HAP-1 (cell line): ENCODE measurements at regions not wholly inside any gene's neighbourhood (a gene's known extent, or its start where the extent isn't known, plus 50 kb on each side); places are given as distances from the start of the nearest gene placed in this dataset.
A peak's percentile ranks its signal among the peaks of the same experiment; 100 is the strongest.

Source experiments
- DNase-seq, 2 experiments: peaks; one replicate each; pipeline ENCODE4 v3.0.0-alpha.2; 2016 to 2020; ENCODE audit warnings: low spot score in 2 of 2
- H3K27me3 ChIP-seq: fragments of 250-450 bp; sonication (Bioruptor Pico); 2 replicates; pipeline ENCODE4 v1.5.1; 2020; ENCODE audit warnings: low read depth, mild to moderate bottlenecking, moderate library complexity
- H3K36me3 ChIP-seq: fragments of 250-450 bp; sonication (Bioruptor Pico); replicated peaks from 2 replicates; pipeline ENCODE4 v1.5.1; 2020; ENCODE audit warnings: mild to moderate bottlenecking
- H3K4me1 ChIP-seq: fragments of 250-450 bp; sonication (Bioruptor Pico); 2 replicates; pipeline ENCODE4 v1.5.1; 2020; ENCODE audit warnings: mild to moderate bottlenecking
- H3K4me3 ChIP-seq: fragments of 250-450 bp; sonication (Bioruptor Pico); 2 replicates; pipeline ENCODE4 v1.5.1; 2020; ENCODE audit warnings: mild to moderate bottlenecking, moderate library complexity
- H3K9me3 ChIP-seq: fragments of 250-450 bp; sonication (Bioruptor Pico); 2 replicates; pipeline ENCODE4 v1.5.1; 2020; ENCODE audit warnings: mild to moderate bottlenecking, moderate library complexity
- in situ Hi-C: fragments of 300-500 bp; cut with MboI; formaldehyde crosslinking; loops from 3 replicates; pipeline ENCODE4 v1.14.3; 2020; ENCODE audit warnings: low sequenced_read_pairs, inconsistent platforms, mixed read lengths

DNA sequence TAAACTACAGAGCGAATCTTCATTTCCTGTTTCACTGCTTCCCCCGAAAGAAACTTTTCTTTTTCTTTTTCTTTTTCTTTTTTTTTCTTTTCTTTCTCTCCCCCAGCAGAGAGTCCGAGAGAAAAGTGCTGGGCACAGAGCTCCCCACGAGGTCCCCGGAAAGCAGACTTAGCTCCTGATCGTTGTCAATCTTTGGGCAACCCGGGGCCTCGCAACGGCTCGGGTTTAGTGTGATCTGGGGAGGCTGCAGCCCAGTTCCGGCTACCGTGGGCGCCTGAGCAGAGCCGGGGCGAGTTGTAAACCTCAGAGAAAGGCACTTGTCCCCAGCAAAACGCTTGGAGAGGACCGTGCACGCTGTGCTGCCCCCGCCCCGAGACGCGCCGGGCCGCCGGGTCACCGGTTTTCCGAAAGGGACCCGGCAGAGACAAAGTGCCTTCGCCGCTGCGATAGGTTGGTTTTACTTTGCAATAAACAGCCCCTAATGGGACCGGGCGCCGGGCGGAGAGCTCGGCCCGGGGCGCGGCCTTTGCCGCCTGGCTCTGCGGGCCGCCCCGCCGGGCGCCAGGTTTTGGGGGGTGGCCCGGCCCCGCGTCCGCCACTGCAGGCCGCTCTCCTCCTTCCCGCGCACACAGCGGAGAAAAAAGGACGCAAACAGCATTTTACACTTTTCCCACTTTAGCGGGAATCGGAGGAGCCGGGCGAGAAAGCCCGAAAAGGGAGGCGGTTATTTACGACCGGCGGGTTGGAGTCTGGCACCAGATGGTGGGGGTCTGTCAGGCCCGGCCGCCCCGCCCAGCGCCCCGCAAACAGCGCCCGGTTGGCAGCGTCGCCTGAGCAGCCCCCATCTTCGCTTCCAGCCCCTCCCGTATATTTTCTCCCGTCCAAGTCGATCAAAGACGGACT lies 136.0 kb downstream of the INSIG2 start:
- in situ Hi-C loops: no loop called here
- Histone ChIP-seq H3K9me3 (no peaks in the 10 kb centered on the region), H3K27me3 (no peaks in the 10 kb centered on the region; the same call in none of the 2 replicates), H3K36me3 (no peaks in the 10 kb centered on the region), H3K4me3 (peak overlapping the region; percentile 12), H3K4me1 (peaks cover 12% of the 10 kb centered on the region)
- peak in 1 of 2 experiments; percentile 46 for DNase-seq

DNA sequence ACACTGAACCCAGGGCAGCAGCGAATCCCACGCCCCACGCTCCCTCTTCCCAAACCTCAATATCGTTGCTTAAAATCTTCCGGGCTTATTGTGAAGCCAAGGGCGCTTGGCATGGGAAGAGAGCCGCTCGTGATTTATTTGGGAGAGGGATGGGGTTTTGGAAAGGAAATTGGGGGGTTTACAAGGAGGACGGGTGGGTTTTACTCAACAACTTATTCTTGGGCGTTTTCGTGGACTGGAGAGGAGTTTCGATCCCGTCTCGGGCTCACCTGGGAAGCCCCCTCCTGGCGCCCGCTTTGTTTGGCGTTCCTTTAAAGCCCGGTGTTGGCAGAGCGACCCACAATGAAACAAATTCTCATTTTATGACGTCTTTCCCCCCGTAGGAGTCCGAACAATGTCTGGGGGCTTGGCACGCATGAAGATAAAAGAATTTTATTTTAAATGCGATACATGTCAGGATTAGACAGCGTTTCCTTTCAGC lies 135.3 kb downstream of the INSIG2 start:
- Histone ChIP-seq H3K4me1 (peaks cover 12% of the 10 kb centered on the region), H3K36me3 (no peaks in the 10 kb centered on the region), H3K27me3 (no peaks in the 10 kb centered on the region; the same call in none of the 2 replicates), H3K4me3 (peak overlapping the region; percentile 12), H3K9me3 (no peaks in the 10 kb centered on the region)
- in situ Hi-C loops: no loop called here
- DNase-seq: no peak

DNA sequence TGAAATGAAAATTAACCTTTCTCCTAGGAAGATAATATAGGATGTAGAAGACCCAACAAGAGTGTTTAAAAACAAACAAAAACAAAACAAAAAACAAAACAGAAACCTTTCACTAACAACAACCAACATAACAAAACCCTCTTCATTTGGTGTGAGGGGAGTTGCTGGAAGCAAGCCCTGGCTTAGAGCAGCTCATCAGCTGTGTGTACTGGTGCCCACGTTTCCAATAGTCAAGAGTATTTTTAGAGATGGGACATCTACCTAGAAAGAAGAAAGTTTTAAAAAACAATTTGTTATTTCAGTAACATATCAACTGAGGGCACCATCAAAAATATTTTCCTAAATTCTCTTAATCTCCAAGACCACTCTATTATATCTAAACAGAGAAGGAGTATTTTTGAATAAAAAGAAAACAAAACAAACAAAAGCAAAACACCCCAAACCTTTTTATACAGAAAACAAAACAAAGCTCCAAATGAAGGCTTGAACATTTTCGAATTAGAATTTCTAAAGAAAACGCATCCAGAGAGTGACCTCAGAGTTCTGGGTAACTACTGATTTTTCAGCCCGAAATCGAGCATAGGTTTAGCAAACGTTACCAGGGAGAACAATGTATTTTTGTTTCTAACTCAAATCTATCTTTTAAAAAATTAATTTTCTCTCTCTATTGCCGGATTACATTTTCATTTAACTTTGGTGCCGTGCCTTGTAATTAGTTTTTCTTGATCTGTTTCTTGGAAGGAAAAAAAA lies 134.6 kb downstream of the INSIG2 start:
- H3K36me3 ChIP-seq: no peaks in the 10 kb centered on the region
- H3K9me3 ChIP-seq: no peaks in the 10 kb centered on the region
- H3K27me3 ChIP-seq: peaks cover 3% of the 10 kb centered on the region
- H3K4me3 ChIP-seq: no peak overlapping the region
- in situ Hi-C loops: no loop called here
- H3K4me1 ChIP-seq: peaks cover 12% of the 10 kb centered on the region
- no peak for DNase-seq

DNA sequence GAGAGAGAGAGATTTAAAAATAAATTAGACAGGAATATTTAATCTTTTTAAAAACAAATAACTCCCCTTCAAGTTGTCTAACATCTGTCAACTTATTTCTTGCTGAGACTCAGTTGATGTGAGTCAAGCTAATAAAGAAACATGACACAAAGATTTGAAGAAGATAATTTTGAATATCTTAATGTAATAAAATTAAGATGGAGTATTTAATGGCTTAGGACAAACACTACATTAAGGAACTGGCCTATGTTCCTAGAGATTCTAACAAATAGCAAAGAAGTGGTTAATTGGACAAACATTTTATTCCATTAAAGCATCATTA lies 134.0 kb downstream of the INSIG2 start:
- in situ Hi-C loops: no loop called here
- Histone ChIP-seq H3K4me3 (no peak overlapping the region), H3K36me3 (no peaks in the 10 kb centered on the region), H3K27me3 (peaks cover 9% of the 10 kb centered on the region), H3K4me1 (peaks cover 12% of the 10 kb centered on the region), H3K9me3 (no peaks in the 10 kb centered on the region)
- no peak for DNase-seq

DNA sequence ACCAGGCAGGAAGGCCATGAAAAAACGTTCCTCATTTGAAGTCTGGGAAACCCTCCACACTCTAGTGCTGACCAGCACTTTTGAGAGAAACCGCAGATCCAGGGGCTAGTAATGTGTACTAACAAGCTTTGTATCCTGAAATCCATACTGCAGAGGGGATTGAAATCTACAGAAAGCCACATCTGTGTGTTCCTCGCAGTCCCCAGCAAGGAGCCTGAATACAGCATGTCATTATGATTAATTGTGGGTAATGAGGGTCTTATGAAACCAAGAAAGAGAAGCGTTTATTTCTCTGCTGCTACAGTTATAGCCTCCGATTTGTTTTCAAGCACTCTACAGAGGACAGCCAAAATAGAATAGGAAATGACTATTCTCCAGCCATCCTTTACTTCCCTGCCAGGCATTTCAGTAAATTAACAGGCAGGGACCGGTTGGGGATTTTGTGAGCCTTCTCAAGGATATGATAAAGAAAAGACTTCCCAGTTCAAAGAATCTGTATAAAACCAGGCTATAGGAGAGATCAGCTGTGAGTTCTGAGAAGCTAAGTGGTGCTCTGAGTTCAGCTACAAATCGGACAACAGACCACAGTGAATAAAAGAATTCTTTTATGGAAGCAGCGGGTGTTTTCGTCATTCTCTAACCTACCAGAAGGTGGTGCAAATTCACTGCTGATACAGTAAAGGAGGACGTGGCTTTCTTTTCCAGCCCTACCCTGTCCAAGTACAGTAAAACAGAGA lies 133.4 kb downstream of the INSIG2 start:
- DNase-seq: peak; percentile 70 to 85
- in situ Hi-C loops: no loop called here
- Histone ChIP-seq H3K4me3 (no peak overlapping the region), H3K4me1 (peaks cover 12% of the 10 kb centered on the region), H3K36me3 (no peaks in the 10 kb centered on the region), H3K9me3 (no peaks in the 10 kb centered on the region), H3K27me3 (peaks cover 12% of the 10 kb centered on the region)

DNA sequence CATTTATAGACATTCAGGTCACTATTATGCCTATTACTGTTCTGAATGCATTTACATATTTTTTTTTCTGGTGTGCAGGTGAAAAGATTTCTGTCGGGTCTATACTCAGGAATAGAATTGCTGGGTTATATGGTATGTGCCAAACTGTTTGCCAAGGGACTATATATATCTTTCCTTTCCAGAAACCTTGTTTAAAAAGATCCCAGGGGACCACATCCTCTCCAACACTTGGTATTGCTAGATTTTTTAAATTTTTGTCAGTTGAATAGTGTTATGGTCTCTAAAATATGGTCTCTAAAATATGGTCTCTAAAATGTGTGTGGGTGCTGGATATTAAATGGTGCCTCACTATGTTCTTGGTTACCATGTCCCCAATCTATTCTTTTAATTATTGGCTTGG lies 131.3 kb downstream of the INSIG2 start:
- peaks cover 12% of the 10 kb centered on the region for H3K27me3 ChIP-seq
- no peak for DNase-seq
- no peaks in the 10 kb centered on the region for H3K36me3 ChIP-seq
- no peaks in the 10 kb centered on the region for H3K9me3 ChIP-seq
- in situ Hi-C loops: no loop called here
- H3K4me1 ChIP-seq: peaks cover 12% of the 10 kb centered on the region
- H3K4me3 ChIP-seq: no peak overlapping the region

DNA sequence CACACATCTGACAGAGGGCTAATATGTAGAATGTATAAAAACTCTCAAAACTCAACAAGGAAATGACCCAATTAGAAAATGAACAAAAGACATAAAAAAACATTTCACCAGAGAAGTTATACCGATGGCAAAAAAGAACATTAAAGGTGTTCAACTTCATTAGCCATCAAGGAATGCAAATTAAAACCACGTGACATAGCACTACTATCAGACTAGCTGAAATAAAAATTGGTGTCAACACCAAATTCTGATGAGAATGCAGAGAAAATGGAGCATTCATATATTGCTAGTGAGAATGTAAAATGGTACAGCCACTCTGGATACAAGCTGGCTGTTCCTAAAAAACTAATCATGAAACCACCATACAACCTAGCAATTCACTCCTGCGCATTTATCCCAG lies 128.0 kb downstream of the INSIG2 start:
- DNase-seq: no peak
- no peak overlapping the region for H3K4me3 ChIP-seq
- no peaks in the 10 kb centered on the region for H3K4me1 ChIP-seq
- H3K9me3 ChIP-seq: no peaks in the 10 kb centered on the region
- in situ Hi-C loops: no loop called here
- peaks cover 12% of the 10 kb centered on the region for H3K27me3 ChIP-seq
- no peaks in the 10 kb centered on the region for H3K36me3 ChIP-seq

DNA sequence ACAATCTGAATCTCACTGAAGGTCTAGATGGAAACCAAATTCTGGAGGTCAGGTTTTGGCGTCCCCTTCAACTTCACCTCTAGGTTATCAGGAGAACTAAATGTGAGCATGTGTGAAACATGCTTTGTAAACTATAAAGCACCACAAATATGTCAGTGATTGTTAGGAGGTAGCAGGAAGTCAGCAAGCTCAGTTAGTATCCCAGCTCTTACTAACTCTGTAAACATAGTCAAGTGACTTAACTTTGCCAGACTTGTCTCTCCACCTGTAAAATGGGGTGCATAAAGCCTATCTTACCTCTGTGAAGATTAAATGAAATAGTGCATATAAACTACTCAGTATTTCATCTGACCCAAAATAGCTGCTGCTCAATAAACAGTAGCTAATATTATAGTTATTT lies 121.5 kb downstream of the INSIG2 start:
- no peaks in the 10 kb centered on the region for H3K36me3 ChIP-seq
- no peaks in the 10 kb centered on the region for H3K4me1 ChIP-seq
- H3K4me3 ChIP-seq: no peak overlapping the region
- in situ Hi-C loops: loop anchor here (10.0 kb wide), 1 partner anchor 655 kb away; no protein-coding TSS in a partner anchor
- DNase-seq: no peak
- H3K9me3 ChIP-seq: no peaks in the 10 kb centered on the region
- no peaks in the 10 kb centered on the region for H3K27me3 ChIP-seq

DNA sequence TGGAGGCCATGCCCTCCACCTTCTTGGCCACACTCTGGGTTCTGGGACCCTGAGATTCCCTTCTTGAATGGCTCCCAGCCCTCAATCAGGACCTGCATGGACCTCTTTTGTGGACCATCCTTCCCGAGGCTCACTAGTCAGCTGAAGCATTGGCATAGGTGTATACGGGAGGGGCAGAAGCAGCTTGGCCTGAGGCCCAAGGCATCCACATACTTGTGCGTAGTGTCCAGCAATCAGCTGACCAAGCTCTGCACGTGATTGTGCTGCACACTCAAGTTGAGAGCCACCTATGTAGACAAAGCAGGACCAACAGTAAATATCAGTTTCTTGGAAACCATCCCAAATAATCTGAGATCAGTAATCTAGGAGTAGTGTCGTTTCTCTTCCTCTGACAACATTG lies 119.6 kb downstream of the INSIG2 start:
- in situ Hi-C loops: loop anchor here (10.0 kb wide), 1 partner anchor 657 kb away; no protein-coding TSS in a partner anchor

DNA sequence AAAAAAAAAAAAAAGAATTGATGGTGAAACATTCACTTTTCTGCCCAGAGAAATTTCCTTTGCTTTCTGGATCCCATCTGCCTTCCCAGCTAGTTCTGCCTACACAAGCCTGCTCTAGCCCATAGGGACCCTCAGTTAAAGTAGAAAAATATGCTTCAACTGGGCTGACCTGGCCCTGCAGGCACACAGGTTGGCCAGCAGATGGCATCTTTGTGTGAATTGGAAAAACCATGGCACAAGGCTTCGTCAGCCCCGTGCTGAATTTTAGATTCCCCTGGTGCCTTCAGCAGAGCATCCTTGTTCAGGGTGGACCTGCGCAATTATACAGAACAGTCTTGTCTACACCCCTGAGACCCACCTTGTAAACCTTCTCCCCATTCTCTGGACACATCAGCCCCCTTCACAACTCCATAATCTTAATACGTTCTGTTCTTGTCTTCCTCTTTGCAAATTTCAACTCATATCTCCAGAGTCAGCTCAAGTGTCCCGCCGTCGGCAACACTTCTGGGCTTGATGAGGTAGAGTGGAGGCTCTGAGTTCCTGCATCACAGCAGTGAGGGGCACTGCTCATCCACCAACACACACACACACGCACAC lies 114.5 kb downstream of the INSIG2 start:
- in situ Hi-C loops: loop anchor here (10.0 kb wide), 1 partner anchor 662 kb away; no protein-coding TSS in a partner anchor
- no peaks in the 10 kb centered on the region for H3K36me3 ChIP-seq
- DNase-seq: peak; percentile 37 to 72

More for the DNA sequence above, 119.6 kb downstream of the INSIG2 start:
- no peak for DNase-seq
- H3K4me3 ChIP-seq: no peak overlapping the region
- no peaks in the 10 kb centered on the region for H3K9me3 ChIP-seq
- no peaks in the 10 kb centered on the region for H3K36me3 ChIP-seq
- H3K4me1 ChIP-seq: no peaks in the 10 kb centered on the region
- 0 out of 2 replicates have a peak, but pooled peaks cover 3% of the 10 kb centered on the region for H3K27me3 ChIP-seq

DNA sequence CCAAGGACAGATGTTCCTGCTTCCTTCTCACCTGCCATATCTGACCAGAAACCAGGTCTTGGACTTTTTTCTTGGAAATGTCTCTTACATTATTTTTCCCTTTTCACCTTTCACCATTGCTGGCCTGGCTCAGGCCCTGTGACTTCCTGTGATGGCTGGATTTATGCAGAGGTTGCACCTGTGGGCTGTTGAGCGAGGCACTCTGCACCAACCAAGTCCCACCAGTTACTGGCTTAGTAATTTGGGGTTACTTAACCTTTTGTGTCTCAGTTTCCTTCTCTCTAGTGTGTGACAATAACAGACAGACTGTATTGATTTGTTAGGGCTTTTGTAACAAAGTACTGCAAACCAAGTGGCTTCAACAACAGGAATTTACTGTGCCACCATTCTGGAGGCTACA lies 110.0 kb downstream of the INSIG2 start:
- H3K27me3 ChIP-seq: peaks cover 4% of the 10 kb centered on the region
- in situ Hi-C loops: no loop called here
- H3K9me3 ChIP-seq: no peaks in the 10 kb centered on the region
- DNase-seq: no peak
- no peaks in the 10 kb centered on the region for H3K36me3 ChIP-seq
- H3K4me1 ChIP-seq: no peaks in the 10 kb centered on the region
- H3K4me3 ChIP-seq: no peak overlapping the region

More for the DNA sequence above, 114.5 kb downstream of the INSIG2 start:
- H3K4me3 ChIP-seq: no peak overlapping the region
- H3K9me3 ChIP-seq: no peaks in the 10 kb centered on the region
- H3K4me1 ChIP-seq: no peaks in the 10 kb centered on the region
- peaks cover 7% of the 10 kb centered on the region for H3K27me3 ChIP-seq

DNA sequence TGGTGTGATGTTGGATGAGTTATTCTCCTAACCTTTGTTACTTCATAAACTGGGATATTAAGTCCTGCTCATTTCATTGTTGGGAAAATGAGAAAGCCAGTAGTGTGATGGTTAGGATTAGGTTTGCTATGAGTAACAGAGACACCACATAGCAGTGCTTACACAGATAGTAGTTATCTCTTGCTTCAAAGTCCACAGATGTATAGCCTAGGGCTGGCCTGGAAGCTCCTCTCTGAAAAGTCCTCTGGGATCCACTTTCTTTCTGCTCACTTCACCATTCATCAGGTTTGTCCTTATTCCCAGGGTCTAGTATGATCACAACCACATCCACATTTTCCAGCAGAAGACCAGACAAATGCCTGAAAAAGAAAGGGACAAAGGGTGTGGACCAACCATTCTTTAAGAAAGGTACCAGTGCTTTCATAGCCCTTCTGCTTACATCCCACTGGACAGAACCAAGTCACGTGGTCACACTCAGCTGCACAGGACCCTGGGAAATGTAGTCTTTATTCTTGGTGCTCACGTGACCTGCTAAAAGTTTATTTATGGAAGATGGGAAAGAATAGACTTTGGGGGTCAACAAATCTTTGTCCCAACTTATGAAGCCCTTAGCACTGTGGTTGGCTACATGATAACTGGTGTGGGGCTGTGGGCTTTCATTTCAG lies 108.9 kb downstream of the INSIG2 start:
- no peaks in the 10 kb centered on the region for H3K4me1 ChIP-seq
- no peaks in the 10 kb centered on the region for H3K9me3 ChIP-seq
- no peak overlapping the region for H3K4me3 ChIP-seq
- peaks cover 4% of the 10 kb centered on the region for H3K27me3 ChIP-seq
- DNase-seq: no peak
- in situ Hi-C loops: no loop called here
- H3K36me3 ChIP-seq: no peaks in the 10 kb centered on the region

DNA sequence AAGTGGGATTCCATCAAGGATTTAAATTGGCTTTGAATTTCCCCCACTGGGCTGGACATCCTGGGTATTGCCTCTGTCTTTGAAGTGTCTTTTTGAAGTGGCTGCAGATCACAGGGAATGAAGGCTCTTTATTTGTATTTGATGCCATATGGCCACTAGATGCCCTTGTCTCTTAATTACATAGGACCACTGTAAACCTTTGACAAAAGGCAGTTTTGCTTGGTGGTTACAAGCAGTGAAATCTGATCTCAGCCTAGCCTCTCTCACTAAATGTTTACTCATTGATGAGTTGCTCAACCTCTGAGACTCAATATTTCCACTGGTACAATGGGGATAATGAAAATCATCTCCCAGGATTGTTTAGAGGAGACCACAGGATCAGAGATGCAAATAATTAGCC lies 102.2 kb downstream of the INSIG2 start:
- in situ Hi-C loops: no loop called here

More for the DNA sequence above, 102.2 kb downstream of the INSIG2 start:
- no peak for DNase-seq
- Histone ChIP-seq H3K9me3 (no peaks in the 10 kb centered on the region), H3K4me3 (no peak overlapping the region), H3K27me3 (no peaks in the 10 kb centered on the region), H3K36me3 (no peaks in the 10 kb centered on the region), H3K4me1 (peaks cover 9% of the 10 kb centered on the region; the same call in 1 of the 2 replicates)
